GM19372 (cell line): ENCODE measurements at regions not wholly inside any gene's neighbourhood (a gene's known extent, or its start where the extent isn't known, plus 50 kb on each side); places are given as distances from the start of the nearest gene placed in this dataset.

Experiments
- ATAC-seq: cut with Tn5 transposase; IDR thresholded peaks from one replicate; pipeline ENCODE4 v1.9.1; 2021; ENCODE audit warnings: mild to moderate bottlenecking, low read depth, moderate library complexity; ENCODE audit not compliant: unreplicated experiment

DNA sequence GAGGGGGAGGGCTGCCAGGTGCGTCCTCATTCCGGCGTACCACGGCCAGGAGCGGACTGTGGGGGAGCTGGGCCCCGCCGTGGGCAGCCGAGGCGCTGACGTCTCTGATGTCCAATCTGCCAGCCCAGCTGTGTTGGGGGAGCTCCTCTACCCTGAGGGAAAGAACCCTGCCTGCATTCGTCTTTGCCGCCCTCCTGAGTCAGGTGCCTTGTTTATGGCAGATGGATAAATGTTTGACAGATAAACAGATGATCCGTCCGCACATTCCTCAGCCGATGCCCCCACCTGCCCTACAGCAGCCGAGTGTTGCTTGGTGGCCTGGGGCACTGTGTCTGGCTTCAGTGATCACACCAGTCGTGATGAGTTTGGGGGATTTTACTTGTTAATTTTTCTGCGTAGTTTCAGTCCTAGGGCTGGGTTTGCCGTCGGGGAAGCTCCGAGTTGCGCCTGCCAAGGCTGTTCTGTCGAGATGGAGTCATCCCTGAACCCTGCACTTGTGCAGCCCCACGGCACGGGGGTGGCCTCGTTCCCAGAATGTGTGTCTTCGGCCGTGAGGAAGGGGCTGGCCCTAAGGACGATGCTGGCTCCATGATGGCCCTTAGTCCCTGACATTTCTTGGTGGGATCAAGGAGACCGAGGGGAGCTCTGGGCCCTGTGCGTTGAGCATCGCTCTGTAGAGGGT lies 1083.9 kb downstream of the BRD1 start:
- ATAC-seq: no peak

DNA sequence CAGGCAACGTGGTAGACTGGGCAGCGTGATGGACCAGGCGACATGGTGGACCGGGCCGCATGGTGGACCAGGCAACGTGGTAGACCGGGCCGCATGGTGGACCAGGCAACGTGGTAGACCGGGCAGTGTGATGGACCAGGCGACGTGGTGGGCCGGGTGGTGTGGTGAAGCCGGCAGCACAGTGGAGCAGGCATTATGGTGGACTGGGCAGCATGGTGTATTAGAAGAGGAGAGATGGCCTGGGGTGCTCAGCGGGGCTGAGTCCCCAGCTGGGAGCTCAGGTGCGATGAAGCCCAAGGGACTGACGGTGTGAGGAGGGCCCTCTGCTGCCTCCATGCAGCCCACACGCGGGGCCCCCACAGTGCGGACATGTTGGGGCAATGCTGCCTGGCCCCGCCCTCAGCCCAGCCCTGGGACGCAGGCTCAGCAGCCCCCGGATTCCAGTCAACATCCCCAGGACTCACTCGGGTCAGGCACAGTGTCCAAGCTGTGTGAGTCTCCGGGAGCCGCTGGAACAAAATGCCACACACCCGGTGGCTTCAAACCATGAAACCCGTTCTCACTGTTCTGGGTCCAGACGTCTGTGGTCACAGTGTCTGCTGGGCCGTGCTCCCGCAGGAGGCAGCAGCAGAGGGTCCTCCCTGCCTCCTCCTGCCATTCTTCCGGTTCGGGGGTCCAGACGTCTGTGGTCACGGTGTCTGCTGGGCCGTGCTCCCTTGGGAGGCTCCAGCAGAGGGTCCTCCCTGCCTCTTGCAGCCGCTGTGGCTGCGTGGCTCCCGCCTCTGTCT lies 1084.9 kb downstream of the BRD1 start:
- no peak for ATAC-seq

DNA sequence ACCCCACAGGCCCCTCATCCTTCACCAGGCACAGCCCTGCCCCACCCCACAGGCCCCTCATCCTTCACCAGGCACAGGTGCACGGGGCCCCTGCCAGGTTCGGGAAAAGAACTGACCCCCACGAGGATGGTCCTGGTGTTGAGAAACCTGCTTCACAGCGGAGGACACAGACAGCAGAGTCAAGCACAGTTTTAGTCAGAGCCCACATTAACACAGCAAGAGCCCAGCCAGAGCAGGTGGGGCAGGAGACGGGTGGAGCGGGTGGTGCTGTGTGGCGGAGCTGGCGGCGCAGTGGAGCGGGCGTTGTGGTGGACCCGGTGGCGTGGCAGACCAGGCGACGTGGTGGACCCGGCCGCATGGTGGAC lies 1085.5 kb downstream of the BRD1 start:
- no peak for ATAC-seq

DNA sequence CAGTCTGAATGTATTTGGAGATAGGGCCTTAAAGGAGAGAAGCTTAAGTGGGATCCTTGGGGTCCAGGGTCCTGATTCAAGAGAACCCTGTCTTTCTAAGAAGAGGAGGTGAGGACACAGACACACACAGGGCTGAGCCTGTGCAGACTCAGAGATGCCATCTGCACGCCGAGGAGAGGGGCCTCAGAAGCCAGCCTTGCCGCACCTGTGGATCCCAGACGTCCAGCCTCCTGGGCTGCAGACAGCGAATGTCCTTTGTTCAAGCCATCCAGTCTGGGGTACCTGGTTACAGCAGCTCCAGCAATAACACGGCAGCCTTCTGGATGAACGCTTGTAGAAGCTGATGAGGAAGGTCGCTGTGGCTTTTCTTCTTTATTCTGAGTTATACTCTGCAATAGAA lies 1086.1 kb downstream of the BRD1 start:
- no peak for ATAC-seq

DNA sequence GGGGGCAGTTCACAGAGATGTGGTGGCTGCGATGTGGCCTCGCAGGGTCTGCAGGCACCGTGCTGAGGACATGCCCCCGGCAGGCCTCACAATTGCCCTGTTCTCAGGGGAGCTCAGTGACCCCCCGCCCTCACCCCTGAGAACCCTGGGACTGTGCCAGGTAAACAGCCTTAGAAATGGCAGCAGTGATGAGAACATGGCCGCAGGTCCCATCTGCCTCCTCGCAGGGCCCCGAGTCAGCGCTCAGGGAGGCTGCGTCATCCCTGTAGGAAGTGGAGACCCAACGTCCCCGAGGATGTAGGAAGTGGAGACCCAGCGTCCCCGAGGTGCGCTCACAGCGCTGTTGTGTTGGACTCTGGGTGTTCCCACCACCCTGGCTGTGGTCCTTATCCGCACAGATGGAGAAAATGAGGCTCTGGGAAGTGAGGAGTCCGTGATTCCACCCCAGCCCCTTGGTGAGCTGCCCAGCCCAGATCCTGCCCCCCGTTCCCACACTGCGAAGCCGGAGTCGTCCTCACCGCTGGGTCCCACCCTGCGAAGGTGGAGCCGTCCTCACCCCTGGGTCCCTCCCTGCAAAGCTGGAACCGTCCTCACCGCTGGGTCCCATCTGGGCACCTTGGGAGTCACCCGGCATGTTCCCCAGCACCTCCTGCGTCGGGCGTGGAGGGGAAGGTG lies 1086.8 kb downstream of the BRD1 start:
- no peak for ATAC-seq

DNA sequence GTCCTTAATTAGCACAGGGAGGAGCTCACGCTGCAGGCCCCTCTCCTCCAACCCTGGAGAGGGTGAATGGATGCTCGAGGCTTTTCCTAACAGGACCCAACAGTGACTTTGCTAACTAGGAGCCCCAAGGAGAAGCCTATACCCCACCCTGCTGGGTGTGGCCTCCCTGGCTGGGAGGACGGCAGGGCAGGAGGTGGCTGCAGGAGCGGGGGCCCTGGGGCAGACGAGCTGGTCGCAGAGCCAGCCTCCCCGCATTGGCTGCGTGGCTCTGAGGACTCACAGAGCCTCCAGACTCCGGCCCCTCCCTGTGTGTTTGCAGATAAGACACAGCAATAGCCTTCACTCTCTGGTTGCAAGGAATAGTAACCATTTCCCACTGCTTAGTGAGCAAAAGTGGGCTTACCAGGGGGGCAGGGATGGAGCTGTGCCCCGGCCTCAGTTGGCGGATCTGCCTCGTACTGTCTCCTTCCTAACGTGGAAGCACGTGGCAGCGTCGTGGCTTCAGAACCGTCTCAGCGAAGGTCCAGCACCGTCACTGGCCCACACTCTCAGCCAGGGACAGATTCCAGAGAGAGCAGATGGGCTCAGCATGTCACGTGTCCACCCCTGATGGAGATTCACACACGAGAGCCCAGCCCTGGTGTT lies 1087.5 kb downstream of the BRD1 start:
- ATAC-seq: no peak

DNA sequence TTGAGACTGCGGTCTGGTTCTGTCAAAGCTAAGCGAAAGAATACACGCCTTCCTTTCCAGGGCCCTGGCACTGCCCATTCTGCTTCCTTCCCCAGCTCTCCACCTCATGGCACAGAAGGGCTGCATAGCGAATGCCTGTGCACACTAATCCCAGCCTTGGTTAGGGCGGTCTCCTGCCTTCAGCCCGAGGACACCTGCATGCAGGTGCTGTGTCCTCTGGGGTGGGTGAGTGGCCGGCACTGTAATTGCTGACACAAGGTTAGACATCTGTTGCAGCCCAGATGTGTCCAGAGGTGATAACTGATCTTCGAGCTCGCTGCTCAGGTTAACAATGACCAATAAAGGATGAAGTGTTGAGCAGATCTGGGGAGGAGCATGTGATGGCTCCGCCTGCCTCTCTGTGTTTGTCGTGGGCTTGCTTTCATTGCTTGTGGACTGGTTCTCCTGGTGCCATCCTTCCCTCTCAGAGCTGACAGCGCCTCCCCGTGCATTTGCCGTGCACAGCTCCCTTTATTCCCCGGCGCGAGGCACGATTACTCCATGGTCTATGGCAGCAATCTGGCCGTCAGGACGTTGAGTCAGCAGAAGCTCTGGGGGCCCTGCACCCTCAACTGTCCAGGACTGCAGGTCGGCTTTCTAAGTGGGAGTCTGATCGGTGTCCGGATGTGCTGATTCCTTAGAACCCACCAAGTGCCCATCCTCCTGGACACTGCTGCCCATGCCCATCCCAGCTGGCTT lies 1088.2 kb downstream of the BRD1 start:
- no peak for ATAC-seq

GRCh38 chr22:48738204-48738980 lies 1089.3 kb downstream of the BRD1 start:
- ATAC-seq: no peak

GRCh38 chr22:48737461-48738203 lies 1090.0 kb downstream of the BRD1 start:
- no peak for ATAC-seq

- ATAC-seq: no peak
These were observed 1090.8 kb downstream of the BRD1 start for GRCh38 chr22:48736593-48737460.

GRCh38 chr22:48734961-48735360 lies 1092.7 kb downstream of the BRD1 start:
- ATAC-seq: no peak

- no peak for ATAC-seq
These were observed 1093.3 kb downstream of the BRD1 start for GRCh38 chr22:48734359-48734758.

DNA sequence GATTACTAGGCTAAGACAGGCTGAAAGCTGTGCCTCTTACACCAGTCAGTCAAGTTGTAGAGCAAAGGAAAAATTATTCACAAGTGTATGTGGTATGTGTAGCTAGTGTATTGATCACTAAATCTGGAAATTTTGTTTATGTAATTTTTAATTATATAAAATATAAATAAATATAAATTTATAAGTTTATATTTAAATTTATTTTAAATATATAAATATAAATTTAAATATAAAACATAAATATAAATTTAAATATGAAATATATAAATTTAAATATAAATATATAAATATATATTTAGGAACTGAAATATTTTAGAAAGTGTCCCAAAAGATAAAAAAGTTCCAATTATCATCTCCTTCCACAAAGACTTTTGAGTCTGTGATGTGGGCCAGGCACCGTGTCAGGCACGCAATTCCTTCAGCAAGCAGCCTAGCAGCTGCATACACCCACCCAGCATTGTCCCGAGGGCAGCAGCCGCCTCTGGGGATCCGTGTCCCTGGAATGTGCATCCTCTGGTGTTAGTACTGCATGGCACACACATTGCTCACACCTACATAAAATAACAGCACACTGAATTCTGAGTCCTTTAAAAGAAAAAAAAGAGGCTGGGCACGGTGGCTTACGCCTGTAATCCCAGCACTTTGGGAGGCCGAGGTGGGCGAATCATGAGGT lies 1098.0 kb downstream of the BRD1 start:
- ATAC-seq: no peak

- no peak for ATAC-seq
These were observed 1100.1 kb downstream of the BRD1 start for GRCh38 chr22:48727454-48728058.

- no peak for ATAC-seq
These were observed 1102.8 kb downstream of the BRD1 start for GRCh38 chr22:48724899-48725298.

GRCh38 chr22:48722661-48723060 lies 1105.0 kb downstream of the BRD1 start:
- no peak for ATAC-seq

GRCh38 chr22:48721395-48721669 lies 1106.3 kb downstream of the BRD1 start:
- ATAC-seq: no peak
